Thymus (tissue), 11 donors: ENCODE measurements at regions not wholly inside any gene's neighbourhood (a gene's known extent, or its start where the extent isn't known, plus 50 kb on each side); places are given as distances from the start of the nearest gene placed in this dataset.

Experiments used
- DNase-seq, 9 donors: peaks; one replicate each; pipeline ENCODE4 v3.0.0-alpha.2; 2013; ENCODE audit warnings: low spot score in 9 of 9, low read depth in 6 of 9, missing footprints in 1 of 9
- H3K27ac ChIP-seq, 2 donors: one replicate each; pipeline ENCODE4 v1.5.1; 2013; ENCODE audit warnings: control low read depth in 1 of 2, low read depth in 1 of 2, low read length in 1 of 2, mild to moderate bottlenecking in 1 of 2, moderate library complexity in 1 of 2
- H3K27me3 ChIP-seq, 2 donors: one replicate each; pipeline ENCODE4 v1.5.1; 2013; ENCODE audit warnings: low read length in 1 of 2; ENCODE audit not compliant: control insufficient read depth in 2 of 2, insufficient read depth in 1 of 2
- H3K36me3 ChIP-seq, 2 donors: one replicate each; pipeline ENCODE4 v1.5.1; 2013; ENCODE audit warnings: low read length in 1 of 2, mild to moderate bottlenecking in 1 of 2, moderate library complexity in 1 of 2; ENCODE audit not compliant: control insufficient read depth in 2 of 2, insufficient read depth in 2 of 2
- H3K4me1 ChIP-seq, 2 donors: one replicate each; pipeline ENCODE4 v1.5.1; 2013; ENCODE audit warnings: low read length in 2 of 2; ENCODE audit not compliant: control insufficient read depth in 2 of 2, insufficient read depth in 2 of 2
- H3K4me3 ChIP-seq, 2 donors: one replicate each; pipeline ENCODE4 v1.5.1; 2013; ENCODE audit warnings: low read length in 2 of 2, control low read depth in 1 of 2, mild to moderate bottlenecking in 1 of 2
- H3K9me3 ChIP-seq, 2 donors: one replicate each; pipeline ENCODE4 v1.5.1; 2013; ENCODE audit warnings: low read length in 1 of 2, mild to moderate bottlenecking in 1 of 2; ENCODE audit not compliant: control insufficient read depth in 2 of 2, insufficient read depth in 1 of 2
- WGBS: extraction: QIAGEN DNeasy Blood & Tissue Kit; methylation state at CpG from one replicate; pipeline ENCODE4 v1.1.7; 2013; 5-methylcytosine and 5-hydroxymethylcytosine counted together
- donor health status: healthy.

DNA sequence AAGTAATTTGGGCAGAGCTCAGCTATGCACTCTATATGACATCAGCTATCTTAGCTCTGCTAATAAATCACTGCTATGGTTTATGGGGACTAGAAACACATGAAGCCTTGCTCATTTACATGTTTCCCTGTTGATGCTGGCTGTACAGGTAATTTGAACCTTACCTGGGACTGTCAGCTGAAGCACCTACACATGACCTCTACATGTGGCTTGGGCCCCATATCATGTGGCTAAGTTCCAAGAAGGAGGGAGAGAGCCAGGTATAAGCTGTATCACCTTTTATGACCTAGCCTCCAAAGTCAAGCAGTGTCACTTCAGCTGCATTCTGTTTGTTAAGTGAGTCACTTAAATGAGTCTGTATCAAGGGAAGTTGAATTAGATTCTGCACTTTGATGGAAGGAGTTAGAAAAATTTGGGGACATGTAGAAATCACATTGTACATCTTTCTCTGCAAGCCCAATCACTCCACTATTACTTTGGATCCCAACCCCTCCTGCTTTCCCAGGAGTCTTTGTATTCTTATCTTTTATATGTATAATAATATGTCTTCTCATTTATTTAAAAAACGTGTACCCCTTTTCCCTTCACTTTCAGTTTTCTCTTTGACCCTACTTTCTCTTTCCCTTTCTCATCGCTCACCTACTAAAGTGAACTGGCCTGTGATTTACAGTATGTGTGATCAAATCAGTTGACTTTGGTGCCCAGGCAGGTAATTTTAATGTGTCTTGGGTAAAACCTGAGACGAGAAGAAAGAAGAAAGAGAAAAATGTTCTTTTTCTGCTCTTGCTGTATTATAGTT, 53.4 kb upstream of the PRKACB start:
- no peaks in the 10 kb centered on the region for H3K9me3 ChIP-seq
- 27% methylated on average over 3 of the region's 3 CpGs for WGBS
- no peak overlapping the region for H3K27ac ChIP-seq
- DNase-seq, result peak in 1 of 9 donors; percentile 13
- H3K36me3 ChIP-seq, result no peaks in the 10 kb centered on the region
- no peak overlapping the region for H3K4me3 ChIP-seq
- no peaks in the 10 kb centered on the region for H3K27me3 ChIP-seq
- H3K4me1 ChIP-seq, result no peaks in the 10 kb centered on the region

DNA sequence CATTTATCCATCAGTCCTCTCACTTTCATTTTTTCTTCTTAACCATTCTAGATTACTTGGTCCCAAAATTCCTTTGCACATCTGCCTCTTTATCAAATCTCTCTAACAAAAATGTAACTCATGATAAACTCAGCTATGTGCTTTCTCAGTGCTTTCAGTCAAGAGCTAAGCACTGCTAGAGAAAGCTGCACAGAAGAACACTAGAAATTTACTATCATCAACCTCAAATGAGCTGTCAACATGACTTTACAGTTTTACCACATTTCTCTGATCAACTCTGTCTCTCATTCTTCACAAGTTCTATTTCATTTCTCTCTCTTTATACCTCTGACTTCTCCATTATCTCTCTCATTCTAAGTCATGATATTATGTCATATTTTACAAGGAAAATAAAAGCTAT, 54.2 kb upstream of the PRKACB start:
- H3K4me1 ChIP-seq, result no peaks in the 10 kb centered on the region
- H3K9me3 ChIP-seq, result no peaks in the 10 kb centered on the region
- no peaks in the 10 kb centered on the region for H3K27me3 ChIP-seq
- no peak for DNase-seq
- H3K4me3 ChIP-seq, result no peak overlapping the region
- no peak overlapping the region for H3K27ac ChIP-seq
- no peaks in the 10 kb centered on the region for H3K36me3 ChIP-seq

DNA sequence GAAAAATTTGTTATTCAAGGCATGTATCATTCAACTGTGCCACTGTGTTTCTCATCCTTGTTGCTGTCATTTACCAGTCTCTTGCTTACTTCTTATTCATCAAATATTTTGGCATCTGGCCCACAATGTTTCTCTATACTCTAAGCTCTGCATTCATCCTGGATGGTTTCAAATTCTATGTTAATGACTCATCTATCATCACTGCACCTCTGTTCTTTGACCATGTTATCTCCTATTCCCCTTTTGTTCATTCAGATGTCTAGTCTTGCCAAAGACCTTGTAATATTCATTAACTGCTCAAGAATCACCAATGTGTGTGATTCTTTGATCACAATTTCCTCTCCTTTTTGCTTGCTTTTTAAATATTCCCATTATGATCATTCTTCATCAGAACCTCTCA, 54.6 kb upstream of the PRKACB start:
- no peak overlapping the region for H3K27ac ChIP-seq
- no peaks in the 10 kb centered on the region for H3K4me1 ChIP-seq
- no peak for DNase-seq
- H3K36me3 ChIP-seq, result no peaks in the 10 kb centered on the region
- no peaks in the 10 kb centered on the region for H3K9me3 ChIP-seq
- no peaks in the 10 kb centered on the region for H3K27me3 ChIP-seq
- H3K4me3 ChIP-seq, result no peak overlapping the region

DNA sequence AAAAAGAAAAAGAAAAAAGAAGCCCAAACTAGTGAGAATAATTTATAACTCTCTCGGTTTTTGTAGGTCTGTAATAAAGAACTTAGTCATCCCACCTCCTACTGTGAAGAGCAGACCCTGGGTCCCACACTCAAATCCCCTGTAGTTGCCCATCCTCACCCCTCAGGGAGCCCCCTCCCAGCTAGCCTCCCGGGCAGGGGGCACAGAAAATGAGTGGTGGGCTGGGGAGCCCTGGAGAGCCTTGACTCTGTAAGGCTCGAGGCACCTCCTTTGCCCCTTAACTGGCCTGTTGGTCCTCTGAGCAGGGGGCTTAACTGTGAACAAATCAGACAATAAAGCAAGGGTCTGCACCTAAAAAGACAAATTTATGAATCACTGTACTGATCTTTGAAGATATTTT, 57.5 kb upstream of the PRKACB start:
- 98% methylated on average over 3 of the region's 3 CpGs for WGBS
- H3K27ac ChIP-seq, result no peak overlapping the region
- H3K36me3 ChIP-seq, result no peaks in the 10 kb centered on the region
- H3K27me3 ChIP-seq, result no peaks in the 10 kb centered on the region
- H3K9me3 ChIP-seq, result no peaks in the 10 kb centered on the region
- H3K4me3 ChIP-seq, result no peak overlapping the region
- H3K4me1 ChIP-seq, result no peaks in the 10 kb centered on the region
- DNase-seq, result no peak

DNA sequence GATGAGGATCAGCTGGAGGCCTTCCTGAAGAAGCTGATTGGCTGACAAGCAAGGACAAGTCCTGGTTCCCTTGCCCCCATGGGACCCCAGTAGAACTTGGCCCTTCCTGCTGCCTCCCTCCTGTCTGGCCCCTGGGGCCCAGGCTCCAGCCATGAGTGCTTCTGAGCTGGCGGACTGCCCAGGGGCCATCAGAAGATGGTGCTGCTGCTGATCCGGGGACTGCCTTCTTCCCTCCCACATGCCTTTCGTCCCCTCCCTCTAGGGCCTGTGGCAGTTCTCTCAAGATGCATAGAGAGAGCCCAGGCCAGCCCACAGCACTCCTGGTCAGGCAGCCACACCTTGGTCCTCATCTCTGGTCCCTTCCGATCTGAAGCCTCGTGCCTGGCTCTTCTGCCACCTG, 57.9 kb upstream of the PRKACB start:
- Histone ChIP-seq H3K4me1 (no peaks in the 10 kb centered on the region), H3K27ac (no peak overlapping the region)
- WGBS, result 98% methylated on average over 5 of the region's 5 CpGs

DNA sequence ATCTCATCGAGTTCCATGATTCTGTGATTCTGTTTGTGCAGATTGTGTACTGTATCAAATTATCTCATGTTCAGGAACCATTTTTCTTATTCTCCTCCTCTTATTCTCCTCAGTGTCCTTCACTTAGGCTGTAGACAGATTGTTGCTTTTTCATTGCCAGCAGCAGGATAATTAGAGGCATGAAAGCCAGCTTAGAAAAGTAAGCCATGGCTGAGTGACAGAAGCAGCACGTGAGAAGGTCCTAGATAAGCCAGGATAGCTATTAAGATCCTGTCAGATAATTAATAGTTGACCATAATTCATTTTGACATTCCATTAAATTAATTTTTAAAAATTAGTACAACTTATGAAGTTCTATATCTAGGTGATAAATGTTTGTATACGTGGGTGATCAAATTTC, 60.8 kb upstream of the PRKACB start:
- peaks cover 6 to 7% of the 10 kb centered on the region in 2 donors for H3K4me1 ChIP-seq
- no peaks in the 10 kb centered on the region for H3K9me3 ChIP-seq
- H3K27me3 ChIP-seq, result no peaks in the 10 kb centered on the region
- no peak for DNase-seq
- H3K27ac ChIP-seq, result no peak overlapping the region
- H3K36me3 ChIP-seq, result no peaks in the 10 kb centered on the region
- H3K4me3 ChIP-seq, result no peak overlapping the region
- 77% methylated on average over 3 of the region's 3 CpGs for WGBS

More for the DNA sequence above, 57.9 kb upstream of the PRKACB start:
- Histone ChIP-seq H3K9me3 (no peaks in the 10 kb centered on the region), H3K36me3 (no peaks in the 10 kb centered on the region), H3K27me3 (no peaks in the 10 kb centered on the region), H3K4me3 (no peak overlapping the region)
- no peak for DNase-seq

DNA sequence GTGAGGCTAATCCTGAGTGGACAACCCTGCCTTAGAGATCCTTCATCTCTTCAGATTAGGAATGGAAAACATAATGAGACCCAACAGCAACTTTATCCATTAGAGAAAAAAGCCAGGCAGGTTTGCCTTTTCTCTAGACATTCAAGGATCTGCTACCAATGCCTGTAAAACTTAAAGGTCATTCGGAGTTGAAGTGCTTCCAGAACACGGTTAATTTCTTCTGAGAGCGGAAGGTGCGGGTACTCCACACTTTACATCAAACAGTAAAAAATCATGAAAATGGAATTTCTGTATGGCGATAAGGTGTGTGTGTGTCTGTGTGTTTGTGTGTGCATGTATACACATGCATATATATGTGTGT, 65.2 kb upstream of the PRKACB start:
- WGBS, result 78% methylated on average over 5 of the region's 5 CpGs
- Histone ChIP-seq H3K4me3 (peak overlapping the region; percentile 70 to 74), H3K27ac (no peak overlapping the region), H3K4me1 (peaks cover 6 to 9% of the 10 kb centered on the region in 2 donors), H3K9me3 (no peaks in the 10 kb centered on the region), H3K27me3 (no peaks in the 10 kb centered on the region), H3K36me3 (no peaks in the 10 kb centered on the region)
- no peak for DNase-seq

DNA sequence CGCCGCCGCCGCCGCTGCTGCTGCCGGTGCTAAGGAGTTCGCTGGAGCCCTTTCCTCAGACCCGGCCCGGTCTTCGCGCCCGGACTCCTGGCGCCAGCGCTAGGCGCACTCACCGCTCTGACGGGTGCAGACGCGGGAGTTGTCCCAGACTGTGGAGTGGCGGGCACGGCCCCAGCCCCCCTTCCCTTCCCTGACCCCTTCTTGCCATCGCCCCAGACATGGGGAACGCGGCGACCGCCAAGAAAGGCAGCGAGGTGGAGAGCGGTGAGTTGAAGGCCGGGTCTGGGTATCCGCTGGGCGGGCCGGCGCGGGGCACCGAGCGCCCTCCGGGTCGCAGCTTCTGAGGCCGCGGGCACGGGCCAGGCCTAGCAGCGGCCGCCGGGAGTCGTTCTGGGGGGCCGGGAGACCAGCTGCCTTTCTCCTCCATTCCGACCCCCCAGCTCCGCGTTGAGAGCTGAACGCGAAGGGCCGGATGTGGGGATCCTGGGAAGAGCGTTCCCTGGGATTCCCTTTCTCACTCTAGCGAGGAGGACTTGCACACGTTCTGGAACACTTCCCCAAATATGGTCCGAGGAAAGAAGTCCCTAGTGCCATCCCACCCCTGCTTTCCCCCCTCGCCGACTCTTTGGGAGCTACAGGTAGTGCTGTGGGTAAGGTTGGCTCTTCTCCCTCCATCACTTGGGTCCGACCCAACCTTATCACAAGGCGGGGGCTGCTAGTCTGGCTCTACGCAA, 65.8 kb upstream of the PRKACB start:
- WGBS, result 2% methylated on average over 61 of the region's 61 CpGs
- H3K27ac ChIP-seq, result peak overlapping the region; percentile 21 to 46

DNA sequence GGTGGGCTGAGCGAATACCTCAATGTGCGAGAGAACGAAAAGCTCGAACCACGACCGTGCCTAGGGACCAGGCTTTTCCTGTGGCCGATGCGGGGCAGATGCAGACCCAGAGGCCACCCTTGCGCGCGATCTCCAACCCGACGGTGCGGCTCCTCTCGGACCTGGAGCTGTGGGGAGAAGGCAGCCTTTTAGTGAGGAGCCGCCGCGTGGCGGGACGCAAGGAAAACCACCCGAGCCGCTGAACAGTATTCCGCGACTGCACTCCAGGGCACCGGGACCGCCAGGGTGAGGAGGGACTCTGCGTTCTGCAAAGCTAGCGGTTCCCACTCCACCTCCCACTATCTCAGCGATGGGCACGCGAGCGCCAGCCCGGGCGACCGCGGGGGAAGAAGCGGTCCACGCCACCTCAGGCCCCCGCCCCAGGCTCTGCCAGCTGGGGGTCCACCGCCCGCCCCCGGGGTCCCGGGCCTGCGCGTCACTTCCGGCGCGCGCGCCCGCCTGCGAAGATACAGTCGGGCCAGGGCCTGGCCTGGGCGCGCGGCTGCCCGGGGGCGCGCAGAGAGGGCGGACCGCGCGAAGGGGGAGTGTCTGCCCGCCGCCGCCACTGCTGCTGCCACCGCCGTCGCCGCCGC, 66.5 kb upstream of the PRKACB start:
- peak in 8 of 9 donors; percentile 22 to 88 (median 74) for DNase-seq
- H3K4me3 ChIP-seq, result peak overlapping the region; percentile 74 to 88
- H3K36me3 ChIP-seq, result no peaks in the 10 kb centered on the region
- H3K9me3 ChIP-seq, result no peaks in the 10 kb centered on the region
- H3K4me1 ChIP-seq, result peaks cover 6 to 9% of the 10 kb centered on the region in 2 donors
- under 1% methylated on average over 71 of the region's 71 CpGs for WGBS
- H3K27ac ChIP-seq, result peak overlapping the region; percentile 61 to 77
- H3K27me3 ChIP-seq, result no peaks in the 10 kb centered on the region

More for the DNA sequence above, 65.8 kb upstream of the PRKACB start:
- H3K4me1 ChIP-seq, result peaks cover 6 to 9% of the 10 kb centered on the region in 2 donors
- H3K27me3 ChIP-seq, result no peaks in the 10 kb centered on the region
- H3K9me3 ChIP-seq, result no peaks in the 10 kb centered on the region
- no peaks in the 10 kb centered on the region for H3K36me3 ChIP-seq
- peak overlapping the region; percentile 70 to 74 for H3K4me3 ChIP-seq
- peak in 6 of 9 donors; percentile 4 to 37 (median 18) for DNase-seq
